Upper lobe of left lung (tissue), 4 donors: ENCODE measurements at regions not wholly inside any gene's neighbourhood (a gene's known extent, or its start where the extent isn't known, plus 50 kb on each side); places are given as distances from the start of the nearest gene placed in this dataset.

Experiments used
- EP300 ChIP-seq, 4 donors: sonication (generic); formaldehyde crosslinking; IDR thresholded peaks; one replicate each; pipeline ENCODE4 v1.5.1; 2017; ENCODE audit warnings: antibody characterized with exemption in 4 of 4, control low read depth in 2 of 4
- POLR2AphosphoS5 ChIP-seq, 2 donors: sonication (generic); formaldehyde crosslinking; IDR thresholded peaks; one replicate each; pipeline ENCODE4 v1.5.1; 2017; ENCODE audit warnings: antibody characterized with exemption in 2 of 2

- TF ChIP-seq EP300 (IDR thresholded peaks at IDR 0.05) (no peak), POLR2AphosphoS5 (IDR thresholded peaks at IDR 0.05) (no peak)
These were observed 58.3 kb downstream of the MID1IP1 start for GRCh38 chrX:38859602-38860001.
